IMR-90 (cell line): ENCODE measurements at regions not wholly inside any gene's neighbourhood (a gene's known extent, or its start where the extent isn't known, plus 50 kb on each side); places are given as distances from the start of the nearest gene placed in this dataset.

ENCODE experiments used
- ATAC-seq: fragments of 200-7000 bp; cut with Tn5 transposase; 2 replicates; pipeline ENCODE4 v1.9.1; 2020; ENCODE audit warnings: low read depth, mild to moderate bottlenecking, moderate library complexity
- BruUV-seq: library from RNA; stranded (reverse); fragments of 400-500 nt; replicated peaks from 2 replicates; lab custom pipeline; 2021; lab: Mats Ljungman, UMichigan
- CTCF ChIA-PET: fragments of 300-600 bp; formaldehyde crosslinking; extraction: SDS; loops from one replicate; lab custom pipeline; 2021; ENCODE audit warnings: antibody characterized with exemption; lab: Yijun Ruan, JAX
- POLR2A ChIA-PET: fragments of 300-600 bp; sonication (Branson Sonifier 250); formaldehyde crosslinking; loops from one replicate; lab custom pipeline; 2022; ENCODE audit warnings: antibody characterized with exemption; ENCODE audit not compliant: unreplicated experiment; lab: Charles Lee
- DNase-seq: peaks from one replicate; pipeline ENCODE4 v3.0.0; 2013
- H2AFZ ChIP-seq: replicated peaks from 2 replicates; pipeline ENCODE3; 2013; ENCODE audit warnings: low read length, mild to moderate bottlenecking; ENCODE audit not compliant: poor library complexity
- H2AK5ac ChIP-seq: 2 replicates; pipeline ENCODE4 v1.6.1; 2013; ENCODE audit warnings: low read depth, low read length, inconsistent platforms
- H2AK9ac ChIP-seq: replicated peaks from 2 replicates; pipeline ENCODE3; 2013; ENCODE audit warnings: mild to moderate bottlenecking, low read depth, low read length, moderate library complexity; ENCODE audit not compliant: poor library complexity
- H2BK120ac ChIP-seq: 2 replicates; pipeline ENCODE4 v1.6.1; 2013; ENCODE audit warnings: low read depth, low read length, inconsistent platforms
- H2BK15ac ChIP-seq: 3 replicates; pipeline ENCODE4 v1.6.1; 2013; ENCODE audit warnings: low read depth, low read length, inconsistent platforms
- H2BK20ac ChIP-seq: 2 replicates; pipeline ENCODE4 v1.6.1; 2013; ENCODE audit warnings: low read depth, mild to moderate bottlenecking, inconsistent platforms, low read length, moderate library complexity
- H2BK5ac ChIP-seq: 2 replicates; pipeline ENCODE4 v1.6.1; 2013; ENCODE audit warnings: mild to moderate bottlenecking, low read depth, low read length, inconsistent platforms; ENCODE audit not compliant: poor library complexity, severe bottlenecking
- H3K14ac ChIP-seq: replicated peaks from 2 replicates; pipeline ENCODE4 v1.6.1; 2013; ENCODE audit warnings: low read depth, low read length, inconsistent platforms
- H3K18ac ChIP-seq: 2 replicates; pipeline ENCODE4 v1.6.1; 2013; ENCODE audit warnings: low read depth, low read length, control low read depth
- H3K23ac ChIP-seq: 2 replicates; pipeline ENCODE4 v1.6.1; 2013; ENCODE audit warnings: low read depth, low read length, inconsistent platforms
- H3K27ac ChIP-seq: 2 replicates; pipeline ENCODE4 v1.5.1; 2013; ENCODE audit warnings: mild to moderate bottlenecking, control low read depth, low read length; ENCODE audit not compliant: insufficient read depth
- H3K27me3 ChIP-seq: 2 replicates; pipeline ENCODE4 v1.6.1; 2013; ENCODE audit warnings: low read length; ENCODE audit not compliant: control insufficient read depth, insufficient read depth
- H3K36me3 ChIP-seq: 2 replicates; pipeline ENCODE4 v1.6.1; 2013; ENCODE audit warnings: low read length, mixed read lengths; ENCODE audit not compliant: control insufficient read depth, insufficient read depth
- H3K4ac ChIP-seq: 2 replicates; pipeline ENCODE4 v1.6.1; 2013; ENCODE audit warnings: low read depth, low read length, inconsistent platforms
- H3K4me1 ChIP-seq: 2 replicates; pipeline ENCODE4 v1.6.1; 2013; ENCODE audit warnings: low read length, mixed read lengths; ENCODE audit not compliant: control insufficient read depth, insufficient read depth
- H3K4me2 ChIP-seq: 2 replicates; pipeline ENCODE4 v1.6.1; 2013; ENCODE audit warnings: low read depth, mild to moderate bottlenecking, control low read depth, low read length, moderate library complexity
- H3K4me3 ChIP-seq: 2 replicates; pipeline ENCODE4 v1.5.1; 2013; ENCODE audit warnings: low read depth, mild to moderate bottlenecking, control low read depth, low read length, moderate library complexity; ENCODE audit not compliant: insufficient read depth
- H3K56ac ChIP-seq: 2 replicates; pipeline ENCODE4 v1.6.1; 2013; ENCODE audit warnings: low read length, inconsistent platforms; ENCODE audit not compliant: insufficient read depth; ENCODE audit errors: extremely low read depth
- H3K79me1 ChIP-seq, 2 experiments: 2 replicates each; pipeline ENCODE4 v1.6.1; 2013; ENCODE audit warnings: low read length in 2 of 2, inconsistent platforms in 1 of 2, low read depth in 1 of 2
- H3K9ac ChIP-seq: 2 replicates; pipeline ENCODE4 v1.6.1; 2013; ENCODE audit warnings: low read depth, low read length, control low read depth
- H3K9me1 ChIP-seq: 2 replicates; pipeline ENCODE4 v1.6.1; 2013; ENCODE audit warnings: low read length, inconsistent platforms; ENCODE audit not compliant: insufficient read depth
- H3K9me3 ChIP-seq: 2 replicates; pipeline ENCODE4 v1.6.1; 2013; ENCODE audit warnings: low read length; ENCODE audit not compliant: control insufficient read depth, insufficient read depth
- H4K20me1 ChIP-seq: 2 replicates; pipeline ENCODE4 v1.6.1; 2013; ENCODE audit warnings: low read length, inconsistent platforms; ENCODE audit not compliant: insufficient read depth
- H4K5ac ChIP-seq: 2 replicates; pipeline ENCODE4 v1.6.1; 2013; ENCODE audit warnings: mild to moderate bottlenecking, low read depth, low read length, control low read depth
- H4K8ac ChIP-seq, 2 experiments: 2 replicates each; pipeline ENCODE4 v1.6.1; 2013; ENCODE audit warnings: low read depth in 2 of 2, low read length in 2 of 2, control low read depth in 1 of 2, inconsistent platforms in 1 of 2
- H4K91ac ChIP-seq: 2 replicates; pipeline ENCODE4 v1.6.1; 2013; ENCODE audit warnings: low read depth, low read length, inconsistent platforms; ENCODE audit not compliant: insufficient read depth
- BHLHE40 ChIP-seq: fragments of 150-350 bp; IDR thresholded peaks from 2 replicates; pipeline ENCODE4 v1.6.1; 2016; ENCODE audit warnings: mild to moderate bottlenecking, low read depth, low read length
- CEBPB ChIP-seq: IDR thresholded peaks from 2 replicates; pipeline ENCODE4 v1.6.1; 2012; ENCODE audit warnings: low read depth, low read length, improper control_type of control experiment
- CHD1 ChIP-seq: IDR thresholded peaks from 2 replicates; pipeline ENCODE4 v1.6.1; 2012; ENCODE audit warnings: low read depth, low read length, improper control_type of control experiment
- ELK1 ChIP-seq: fragments of 150-350 bp; IDR thresholded peaks from 2 replicates; pipeline ENCODE4 v1.6.1; 2016; ENCODE audit warnings: low read depth, mild to moderate bottlenecking, low read length, moderate library complexity, borderline replicate concordance
- FOS ChIP-seq: fragments of 150-350 bp; IDR thresholded peaks from 2 replicates; pipeline ENCODE4 v1.6.1; 2016; ENCODE audit warnings: low read depth, low read length
- MAFK ChIP-seq: IDR thresholded peaks from 2 replicates; pipeline ENCODE4 v1.6.1; 2012; ENCODE audit warnings: low read depth, low read length, improper control_type of control experiment
- MAZ ChIP-seq: IDR thresholded peaks from 2 replicates; pipeline ENCODE4 v1.6.1; 2012; ENCODE audit warnings: low read depth, mild to moderate bottlenecking, low read length, improper control_type of control experiment, moderate library complexity, borderline replicate concordance
- MXI1 ChIP-seq: IDR thresholded peaks from 2 replicates; pipeline ENCODE4 v1.6.1; 2012; ENCODE audit warnings: low read depth, mild to moderate bottlenecking, low read length, moderate library complexity, borderline replicate concordance
- NFE2L2 ChIP-seq: fragments of 150-350 bp; IDR thresholded peaks from 2 replicates; pipeline ENCODE4 v1.6.1; 2016; ENCODE audit warnings: low read depth, mild to moderate bottlenecking, low read length
- POLR2A ChIP-seq: IDR thresholded peaks from 2 replicates; pipeline ENCODE4 v1.6.1; 2012; ENCODE audit warnings: mild to moderate bottlenecking, low read depth, low read length
- RAD21 ChIP-seq: IDR thresholded peaks from 2 replicates; pipeline ENCODE4 v1.6.1; 2012; ENCODE audit warnings: low read length, improper control_type of control experiment
- RCOR1 ChIP-seq: IDR thresholded peaks from 2 replicates; pipeline ENCODE4 v1.6.1; 2012; ENCODE audit warnings: mild to moderate bottlenecking, low read length, improper control_type of control experiment; ENCODE audit not compliant: insufficient replicate concordance
- RFX5 ChIP-seq: IDR thresholded peaks from 2 replicates; pipeline ENCODE4 v1.8.0; 2012; ENCODE audit warnings: low read depth, mild to moderate bottlenecking, low read length, moderate library complexity
- SMC3 ChIP-seq: fragments of 150-350 bp; IDR thresholded peaks from 2 replicates; pipeline ENCODE4 v1.6.1; 2016; ENCODE audit warnings: low read depth, mild to moderate bottlenecking, antibody characterized with exemption, low read length, moderate library complexity
- USF2 ChIP-seq: fragments of 150-350 bp; IDR thresholded peaks from 2 replicates; pipeline ENCODE4 v1.6.1; 2017; ENCODE audit warnings: mild to moderate bottlenecking, antibody characterized with exemption, low read length, low read depth
- WGBS, 2 experiments: methylation state at CpG; one replicate each; pipeline versions ENCODE4 v1.1.5 to v1.1.7; 2013; ENCODE audit warnings: missing lambda C conversion rate in 2 of 2; ENCODE audit not compliant: insufficient read length in 1 of 2; ENCODE audit errors: extremely low coverage in 2 of 2; 5-methylcytosine and 5-hydroxymethylcytosine counted together
- dilution Hi-C: fragments of 300-500 bp; cut with HindIII; formaldehyde crosslinking; loops from one replicate; pipeline ENCODE4 v1.14.3; 2018; ENCODE audit warnings: low sequenced_read_pairs; ENCODE audit not compliant: unreplicated experiment
- in situ Hi-C: fragments of 300-500 bp; cut with MboI; formaldehyde crosslinking; loops from 3 replicates; pipeline ENCODE4 v1.14.3; 2019; ENCODE audit warnings: low sequenced_read_pairs, inconsistent platforms, mixed read lengths
- intact Hi-C: fragments of 100-400 bp; cut with micrococcal nuclease; formaldehyde crosslinking; loops from 2 replicates; pipeline ENCODE4 v1.10.0; 2022
- TF ChIP-seq, protein P1 (sequence below): conservative IDR thresholded peaks from 2 replicates; pipeline ENCODE4 v1.5.1; 2012; ENCODE audit warnings: mild to moderate bottlenecking, low read depth, low read length, improper control_type of control experiment

DNA sequence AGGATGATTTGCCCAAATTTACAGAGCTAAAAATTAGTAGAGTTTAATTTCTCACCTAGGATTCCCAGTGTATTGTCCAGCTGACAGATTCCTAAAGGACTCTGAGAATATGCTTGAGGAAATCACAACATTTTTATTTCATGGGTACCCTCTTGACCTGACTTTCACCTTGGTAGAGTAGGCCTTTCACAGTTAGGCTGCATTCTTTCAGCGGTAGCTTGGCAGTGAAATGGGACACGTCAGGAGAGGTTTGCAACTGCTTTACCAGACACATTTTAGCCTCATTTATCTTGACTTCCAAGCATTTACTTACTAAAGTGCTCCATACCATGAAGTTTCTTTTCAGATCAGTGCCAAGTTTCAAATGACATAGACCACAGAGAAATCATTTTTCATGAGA, 937.9 kb upstream of the LRRTM1 start:
- H3K18ac ChIP-seq = no peak overlapping the region
- H3K23ac ChIP-seq = no peak overlapping the region
- no peaks in the 10 kb centered on the region for H3K9me1 ChIP-seq
- no peak overlapping the region for H4K8ac ChIP-seq
- no peaks in the 10 kb centered on the region for H3K79me1 ChIP-seq
- H2AFZ ChIP-seq = no peak overlapping the region
- no TSS peak for BruUV-seq
- ATAC-seq (no peak), DNase-seq (no peak)
- no peak overlapping the region for H2BK20ac ChIP-seq
- no peak overlapping the region for H2AK9ac ChIP-seq
- H4K20me1 ChIP-seq = no peaks in the 10 kb centered on the region
- intact Hi-C loops = no loop called here
- no peak overlapping the region for H4K5ac ChIP-seq
- no peak overlapping the region for H3K4me2 ChIP-seq
- ChIA-PET CTCF (no interaction called here), POLR2A (no interaction called here)
- H3K4ac ChIP-seq = no peak overlapping the region
- TF ChIP-seq RFX5 (no peak), ELK1 (no peak), CEBPB (no peak), BHLHE40 (no peak), RAD21 (no peak), MXI1 (no peak), USF2 (no peak), POLR2A (no peak), RCOR1 (no peak), CHD1 (no peak), SMC3 (no peak), NFE2L2 (no peak), MAZ (no peak), FOS (no peak), MAFK (no peak)
- TF ChIP-seq, protein P1, sequence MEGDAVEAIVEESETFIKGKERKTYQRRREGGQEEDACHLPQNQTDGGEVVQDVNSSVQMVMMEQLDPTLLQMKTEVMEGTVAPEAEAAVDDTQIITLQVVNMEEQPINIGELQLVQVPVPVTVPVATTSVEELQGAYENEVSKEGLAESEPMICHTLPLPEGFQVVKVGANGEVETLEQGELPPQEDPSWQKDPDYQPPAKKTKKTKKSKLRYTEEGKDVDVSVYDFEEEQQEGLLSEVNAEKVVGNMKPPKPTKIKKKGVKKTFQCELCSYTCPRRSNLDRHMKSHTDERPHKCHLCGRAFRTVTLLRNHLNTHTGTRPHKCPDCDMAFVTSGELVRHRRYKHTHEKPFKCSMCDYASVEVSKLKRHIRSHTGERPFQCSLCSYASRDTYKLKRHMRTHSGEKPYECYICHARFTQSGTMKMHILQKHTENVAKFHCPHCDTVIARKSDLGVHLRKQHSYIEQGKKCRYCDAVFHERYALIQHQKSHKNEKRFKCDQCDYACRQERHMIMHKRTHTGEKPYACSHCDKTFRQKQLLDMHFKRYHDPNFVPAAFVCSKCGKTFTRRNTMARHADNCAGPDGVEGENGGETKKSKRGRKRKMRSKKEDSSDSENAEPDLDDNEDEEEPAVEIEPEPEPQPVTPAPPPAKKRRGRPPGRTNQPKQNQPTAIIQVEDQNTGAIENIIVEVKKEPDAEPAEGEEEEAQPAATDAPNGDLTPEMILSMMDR = no peak
- in situ Hi-C loops = no loop called here
- H2AK5ac ChIP-seq = no peak overlapping the region
- no peak overlapping the region for H2BK5ac ChIP-seq
- H3K27me3 ChIP-seq = no peaks in the 10 kb centered on the region
- no peak overlapping the region for H2BK120ac ChIP-seq
- dilution Hi-C loops = no loop called here
- no peaks in the 10 kb centered on the region for H3K4me1 ChIP-seq
- H4K91ac ChIP-seq = no peak overlapping the region
- no peak overlapping the region for H3K27ac ChIP-seq
- 0 out of 2 replicates have a peak, but pooled peaks cover under 1% of the 10 kb centered on the region for H3K9me3 ChIP-seq
- no peaks in the 10 kb centered on the region for H3K36me3 ChIP-seq
- no peak overlapping the region for H3K14ac ChIP-seq
- 40% methylated on average over 1 of the region's 2 CpGs; no CpG with 5 or more reads in 1 of the 2 experiments for WGBS, 2 experiments
- no peak overlapping the region for H3K56ac ChIP-seq
- no peak overlapping the region for H3K4me3 ChIP-seq
- H3K9ac ChIP-seq = no peak overlapping the region
- no peak overlapping the region for H2BK15ac ChIP-seq
